IPS-15b (cell line): ENCODE measurements at regions not wholly inside any gene's neighbourhood (a gene's known extent, or its start where the extent isn't known, plus 50 kb on each side); places are given as distances from the start of the nearest gene placed in this dataset.

Source experiments
- H3K27me3 ChIP-seq: one replicate; pipeline ENCODE4 v1.6.1; 2013; ENCODE audit warnings: low read length; ENCODE audit not compliant: control insufficient read depth, insufficient read depth
- H3K36me3 ChIP-seq: one replicate; pipeline ENCODE4 v1.6.1; 2013; ENCODE audit warnings: low read length; ENCODE audit not compliant: control insufficient read depth, insufficient read depth
- H3K4me1 ChIP-seq: one replicate; pipeline ENCODE4 v1.6.1; 2013; ENCODE audit warnings: mild to moderate bottlenecking, low read length; ENCODE audit not compliant: control insufficient read depth, insufficient read depth
- H3K4me3 ChIP-seq: one replicate; pipeline ENCODE4 v1.5.1; 2013; ENCODE audit warnings: low read depth, low read length
- H3K9ac ChIP-seq: one replicate; pipeline ENCODE4 v1.6.1; 2013; ENCODE audit warnings: low read depth, mild to moderate bottlenecking, low read length
- H3K9me3 ChIP-seq: one replicate; pipeline ENCODE4 v1.6.1; 2013; ENCODE audit warnings: mild to moderate bottlenecking, low read length; ENCODE audit not compliant: control insufficient read depth, insufficient read depth

- no peaks in the 10 kb centered on the region for H3K27me3 ChIP-seq
- no peaks in the 10 kb centered on the region for H3K4me1 ChIP-seq
- H3K9ac ChIP-seq = no peak overlapping the region
- no peaks in the 10 kb centered on the region for H3K36me3 ChIP-seq
- H3K4me3 ChIP-seq = no peak overlapping the region
- no peaks in the 10 kb centered on the region for H3K9me3 ChIP-seq
Measured at GRCh38 chr3:117297541-117297940, 588.0 kb downstream of the TUSC7 start.

- Histone ChIP-seq H3K9me3 (no peaks in the 10 kb centered on the region), H3K9ac (no peak overlapping the region), H3K27me3 (no peaks in the 10 kb centered on the region), H3K4me3 (no peak overlapping the region), H3K4me1 (no peaks in the 10 kb centered on the region), H3K36me3 (no peaks in the 10 kb centered on the region)
Measured at GRCh38 chr3:117298273-117298672, 588.7 kb downstream of the TUSC7 start.

DNA sequence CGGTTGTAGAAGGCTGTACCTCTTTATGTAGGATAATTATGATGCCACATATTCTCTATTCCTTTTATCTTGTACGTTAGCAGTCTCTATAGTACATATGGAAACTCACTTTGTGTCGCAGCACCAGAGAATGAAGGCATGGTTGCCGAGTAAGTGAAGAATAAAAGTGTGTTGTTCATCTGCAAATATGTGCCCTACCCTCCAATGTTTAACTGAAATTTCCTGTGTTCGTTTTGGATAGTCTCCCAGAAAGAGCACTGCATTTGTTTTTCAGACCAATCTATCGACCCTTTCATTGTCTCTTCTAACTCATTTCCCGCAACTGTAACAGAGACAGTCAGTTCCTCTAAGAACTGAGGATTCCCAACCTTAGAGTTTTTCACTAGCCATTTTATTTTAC is 592.8 kb downstream of the TUSC7 start:
- Histone ChIP-seq H3K4me1 (no peaks in the 10 kb centered on the region), H3K9me3 (no peaks in the 10 kb centered on the region), H3K4me3 (no peak overlapping the region), H3K27me3 (no peaks in the 10 kb centered on the region), H3K9ac (no peak overlapping the region), H3K36me3 (no peaks in the 10 kb centered on the region)

GRCh38 chr3:117303443-117303842 is 593.9 kb downstream of the TUSC7 start:
- Histone ChIP-seq H3K27me3 (no peaks in the 10 kb centered on the region), H3K4me3 (no peak overlapping the region), H3K9me3 (no peaks in the 10 kb centered on the region), H3K4me1 (no peaks in the 10 kb centered on the region), H3K9ac (no peak overlapping the region), H3K36me3 (no peaks in the 10 kb centered on the region)

GRCh38 chr3:117304681-117305080 is 595.1 kb downstream of the TUSC7 start:
- Histone ChIP-seq H3K4me1 (no peaks in the 10 kb centered on the region), H3K36me3 (no peaks in the 10 kb centered on the region), H3K9me3 (no peaks in the 10 kb centered on the region), H3K4me3 (no peak overlapping the region), H3K9ac (no peak overlapping the region), H3K27me3 (no peaks in the 10 kb centered on the region)

- Histone ChIP-seq H3K9ac (no peak overlapping the region), H3K9me3 (no peaks in the 10 kb centered on the region), H3K27me3 (no peaks in the 10 kb centered on the region), H3K36me3 (no peaks in the 10 kb centered on the region), H3K4me1 (no peaks in the 10 kb centered on the region), H3K4me3 (no peak overlapping the region)
Measured at GRCh38 chr3:117305681-117306080, 596.1 kb downstream of the TUSC7 start.

DNA sequence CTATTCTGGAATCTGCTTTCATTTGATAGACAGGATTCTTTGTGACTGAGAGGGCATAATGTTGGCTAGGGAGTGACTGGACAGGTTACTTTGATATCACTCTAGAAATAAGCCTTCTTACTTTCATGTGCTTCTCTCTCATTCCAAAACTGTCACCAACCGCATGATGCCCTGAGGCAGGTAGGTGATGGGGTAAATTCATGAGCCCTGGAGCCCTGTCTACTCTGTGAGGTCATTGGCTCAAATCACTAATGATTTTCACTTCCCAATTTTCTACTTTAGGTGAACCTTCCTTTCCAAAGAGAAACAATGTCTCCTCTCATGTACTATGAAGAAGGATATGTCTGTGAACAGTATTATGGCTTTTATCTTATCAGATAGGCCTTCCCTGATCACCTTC is 596.7 kb downstream of the TUSC7 start:
- H3K36me3 ChIP-seq = no peaks in the 10 kb centered on the region
- no peak overlapping the region for H3K4me3 ChIP-seq
- no peak overlapping the region for H3K9ac ChIP-seq
- no peaks in the 10 kb centered on the region for H3K9me3 ChIP-seq
- H3K4me1 ChIP-seq = no peaks in the 10 kb centered on the region
- no peaks in the 10 kb centered on the region for H3K27me3 ChIP-seq

DNA sequence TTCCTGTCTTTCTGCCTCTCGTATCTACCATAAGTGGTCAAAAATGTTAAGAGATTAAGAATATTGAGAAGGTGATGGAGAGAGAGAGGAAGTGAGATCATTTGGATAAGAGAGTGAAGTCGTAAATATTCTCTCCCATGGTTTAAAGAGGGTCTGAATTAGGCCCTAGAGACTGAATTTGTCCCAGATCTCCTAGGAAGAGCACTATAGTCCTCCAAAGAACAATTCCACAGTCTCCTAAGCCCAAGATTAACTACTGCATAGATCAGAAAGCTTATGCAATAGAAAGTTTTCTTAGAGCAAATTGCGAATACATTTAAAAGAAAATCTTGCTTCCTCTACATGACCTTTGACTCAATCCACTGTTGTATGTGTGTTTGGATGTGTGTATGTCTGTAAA is 598.8 kb downstream of the TUSC7 start:
- Histone ChIP-seq H3K4me3 (no peak overlapping the region), H3K27me3 (no peaks in the 10 kb centered on the region)

GRCh38 chr3:117308756-117309155 is 599.2 kb downstream of the TUSC7 start:
- Histone ChIP-seq H3K4me3 (no peak overlapping the region), H3K4me1 (no peaks in the 10 kb centered on the region), H3K9me3 (no peaks in the 10 kb centered on the region), H3K27me3 (no peaks in the 10 kb centered on the region), H3K36me3 (no peaks in the 10 kb centered on the region), H3K9ac (no peak overlapping the region)

More for the DNA sequence above, 598.8 kb downstream of the TUSC7 start:
- Histone ChIP-seq H3K4me1 (no peaks in the 10 kb centered on the region), H3K9me3 (no peaks in the 10 kb centered on the region), H3K9ac (peak overlapping the region; percentile 28), H3K36me3 (no peaks in the 10 kb centered on the region)

DNA sequence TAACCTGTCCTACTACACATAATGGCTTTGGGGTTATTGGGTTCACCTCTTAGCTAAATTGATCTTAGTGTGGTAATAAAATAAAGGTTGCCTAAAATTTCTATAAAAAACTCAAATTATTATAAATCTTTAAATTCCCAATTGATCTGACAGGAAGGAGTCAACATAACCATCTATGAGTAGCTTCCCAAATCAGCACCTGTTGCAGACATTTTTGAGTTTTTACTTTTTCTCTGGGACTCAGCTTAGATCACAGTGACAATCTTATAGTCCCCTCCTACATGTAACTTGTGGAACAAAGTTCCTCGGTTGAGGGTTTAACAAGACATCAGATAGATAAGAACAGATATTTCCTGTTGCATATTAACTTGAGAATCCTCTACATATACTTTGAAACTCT is 601.0 kb downstream of the TUSC7 start:
- Histone ChIP-seq H3K4me1 (no peaks in the 10 kb centered on the region), H3K36me3 (no peaks in the 10 kb centered on the region), H3K9me3 (no peaks in the 10 kb centered on the region), H3K9ac (no peak overlapping the region), H3K4me3 (no peak overlapping the region), H3K27me3 (no peaks in the 10 kb centered on the region)

GRCh38 chr3:117314441-117315150 is 605.0 kb downstream of the TUSC7 start:
- H3K4me1 ChIP-seq = no peaks in the 10 kb centered on the region
- H3K36me3 ChIP-seq = no peaks in the 10 kb centered on the region
- no peaks in the 10 kb centered on the region for H3K9me3 ChIP-seq
- no peak overlapping the region for H3K9ac ChIP-seq
- no peaks in the 10 kb centered on the region for H3K27me3 ChIP-seq
- no peak overlapping the region for H3K4me3 ChIP-seq

GRCh38 chr3:117322866-117323265 is 613.3 kb downstream of the TUSC7 start:
- Histone ChIP-seq H3K4me1 (no peaks in the 10 kb centered on the region), H3K9ac (no peak overlapping the region), H3K4me3 (no peak overlapping the region), H3K27me3 (no peaks in the 10 kb centered on the region), H3K36me3 (no peaks in the 10 kb centered on the region), H3K9me3 (no peaks in the 10 kb centered on the region)
